ENCODE measurements at regions not wholly inside any gene's neighbourhood (a gene's known extent, or its start where the extent isn't known, plus 50 kb on each side); places are given as distances from the start of the nearest gene placed in this dataset.

GRCh38 chrX:776061-776460, 145.5 kb downstream of the SHOX start:
- no peak overlapping the region for H3K27ac ChIP-seq (ENCODE audit: low read length in 2 of 2)
- no peak overlapping the region for H3K4me3 ChIP-seq (ENCODE audit: control extremely low read depth in 1 of 5, extremely low read depth in 1 of 5, insufficient read depth in 1 of 5, low read depth in 2 of 5, low read length in 4 of 5)
- H3K4me2 ChIP-seq (replicated peaks; ENCODE audit: low read depth, low read length, poor library complexity, severe bottlenecking), result no peak overlapping the region
- H4K20me1 ChIP-seq (ENCODE audit: control insufficient read depth, insufficient read depth, low read length, poor library complexity, severe bottlenecking), result no peaks in the 10 kb centered on the region
- no peak for TF ChIP-seq CTCF (IDR thresholded peaks at IDR 0.05)
- no peak for TF ChIP-seq EZH2 (IDR thresholded peaks at IDR 0.05; ENCODE audit: borderline replicate concordance, insufficient read depth, low read depth, low read length, poor library complexity, severe bottlenecking)
- POLR2A ChIA-PET, result no interaction called here
- Mint-ChIP-seq H3K27me3 (no peaks in the 10 kb centered on the region), H3K27ac (no peak overlapping the region), H3K9me3 (ENCODE audit: insufficient read depth) (peaks cover 4% of the 10 kb centered on the region), H3K4me1 (no peaks in the 10 kb centered on the region), H3K4me3 (no peak overlapping the region)
- H3K4me1 ChIP-seq (ENCODE audit: control insufficient read depth in 2 of 2, insufficient read depth in 2 of 2, low read length in 2 of 2), result no peaks in the 10 kb centered on the region
- no peak overlapping the region for H3K9ac ChIP-seq (ENCODE audit: low read length)
- ATAC-seq (ENCODE audit: low read depth), result no peak
- peaks cover 0 to 11% (median 0%) of the 10 kb centered on the region in 3 donors for H3K9me3 ChIP-seq (ENCODE audit: control extremely low read depth in 1 of 3, control insufficient read depth in 2 of 3, insufficient read depth in 1 of 3, low read length in 2 of 3)
- no peaks in the 10 kb centered on the region for H3K36me3 ChIP-seq (replicated peaks in 1 of 2; ENCODE audit: control extremely low read depth in 1 of 2, control insufficient read depth in 1 of 2, extremely low read depth in 1 of 2, insufficient read depth in 2 of 2, low read length in 1 of 2)
- DNase-seq, result no peak
- no peaks in the 10 kb centered on the region for H3K27me3 ChIP-seq (replicated peaks in 1 of 4; ENCODE audit: control extremely low read depth in 1 of 4, control insufficient read depth in 3 of 4, insufficient read depth in 4 of 4, low read length in 3 of 4)
- intact Hi-C loops (cut with micrococcal nuclease), result no loop called here
- CTCF ChIA-PET, result no interaction called here
- H3K79me2 ChIP-seq (ENCODE audit: control insufficient read depth, insufficient read depth, low read length), result no peaks in the 10 kb centered on the region
- WGBS (ENCODE audit: insufficient coverage), result 75% methylated on average over 9 of the region's 9 CpGs
- H2AFZ ChIP-seq (ENCODE audit: insufficient read depth, low read depth, low read length, poor library complexity, severe bottlenecking), result no peak overlapping the region

DNA sequence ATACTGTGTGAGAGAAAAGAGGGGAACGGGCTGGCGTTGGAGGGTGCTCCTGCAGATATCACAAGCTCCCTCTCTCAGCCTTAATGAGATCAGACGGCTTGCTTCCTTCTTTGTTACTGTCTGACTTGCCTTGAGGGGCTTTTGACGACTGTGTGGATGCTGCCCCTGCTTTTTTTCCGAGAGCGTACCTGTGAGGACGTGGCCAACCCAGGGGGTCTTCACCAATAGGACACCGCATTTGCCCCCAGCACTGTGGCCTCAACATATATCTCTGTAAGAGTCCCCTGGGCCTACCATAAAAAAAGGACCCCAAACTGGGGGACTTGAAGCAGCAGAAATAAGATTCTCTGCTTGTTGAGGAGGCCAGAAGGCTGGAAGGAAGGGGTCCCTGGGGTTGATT, 143.9 kb downstream of the SHOX start:
- 75% methylated on average over 6 of the region's 8 CpGs for WGBS (ENCODE audit: insufficient coverage)
- Mint-ChIP-seq H3K4me1 (no peaks in the 10 kb centered on the region), H3K9me3 (ENCODE audit: insufficient read depth) (peaks cover 4% of the 10 kb centered on the region), H3K27ac (no peak overlapping the region), H3K27me3 (no peaks in the 10 kb centered on the region), H3K4me3 (no peak overlapping the region)
- intact Hi-C loops (cut with micrococcal nuclease), result no loop called here
- Histone ChIP-seq H3K4me1 (ENCODE audit: control insufficient read depth in 2 of 2, insufficient read depth in 2 of 2, low read length in 2 of 2) (no peaks in the 10 kb centered on the region), H3K9ac (ENCODE audit: low read length) (no peak overlapping the region), H3K36me3 (replicated peaks in 1 of 2; ENCODE audit: control extremely low read depth in 1 of 2, control insufficient read depth in 1 of 2, extremely low read depth in 1 of 2, insufficient read depth in 2 of 2, low read length in 1 of 2) (no peaks in the 10 kb centered on the region), H3K9me3 (ENCODE audit: control extremely low read depth in 1 of 3, control insufficient read depth in 2 of 3, insufficient read depth in 1 of 3, low read length in 2 of 3) (peaks cover 0 to 11% (median 0%) of the 10 kb centered on the region in 3 donors), H3K27me3 (replicated peaks in 1 of 4; ENCODE audit: control extremely low read depth in 1 of 4, control insufficient read depth in 3 of 4, insufficient read depth in 4 of 4, low read length in 3 of 4) (no peaks in the 10 kb centered on the region), H3K4me3 (ENCODE audit: control extremely low read depth in 1 of 5, extremely low read depth in 1 of 5, insufficient read depth in 1 of 5, low read depth in 2 of 5, low read length in 4 of 5) (no peak overlapping the region), H4K20me1 (ENCODE audit: control insufficient read depth, insufficient read depth, low read length, poor library complexity, severe bottlenecking) (no peaks in the 10 kb centered on the region), H3K4me2 (replicated peaks; ENCODE audit: low read depth, low read length, poor library complexity, severe bottlenecking) (no peak overlapping the region), H3K27ac (ENCODE audit: low read length in 2 of 2) (no peak overlapping the region), H3K79me2 (ENCODE audit: control insufficient read depth, insufficient read depth, low read length) (no peaks in the 10 kb centered on the region), H2AFZ (ENCODE audit: insufficient read depth, low read depth, low read length, poor library complexity, severe bottlenecking) (no peak overlapping the region)
- no peak for TF ChIP-seq EZH2 (IDR thresholded peaks at IDR 0.05; ENCODE audit: borderline replicate concordance, insufficient read depth, low read depth, low read length, poor library complexity, severe bottlenecking)
- TF ChIP-seq CTCF (IDR thresholded peaks at IDR 0.05), result no peak
- no peak for DNase-seq
- no peak for ATAC-seq (ENCODE audit: low read depth)
- ChIA-PET POLR2A (no interaction called here), CTCF (no interaction called here)
